ENCODE measurements at regions not wholly inside any gene's neighbourhood (a gene's known extent, or its start where the extent isn't known, plus 50 kb on each side); places are given as distances from the start of the nearest gene placed in this dataset.

DNA sequence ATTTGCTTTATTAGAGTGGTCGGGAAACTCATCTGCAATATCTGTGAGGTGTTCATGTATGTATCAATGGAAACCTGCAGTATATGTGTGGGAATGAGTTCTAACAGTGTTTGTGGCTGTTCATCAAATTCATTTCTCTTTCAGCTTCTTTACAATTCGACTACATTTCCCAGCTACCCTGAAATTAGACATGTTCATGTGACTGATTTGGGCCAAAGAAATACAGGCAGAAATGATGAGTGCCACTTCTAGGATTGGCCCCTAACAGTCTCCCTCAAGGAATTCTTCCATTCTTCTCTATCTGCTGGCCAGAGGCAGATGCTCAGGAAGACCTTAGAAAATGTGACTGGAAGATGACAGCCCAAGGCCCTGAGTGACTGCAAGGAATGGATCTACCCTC lies 114.8 kb upstream of the WAC start:
- TF ChIP-seq, protein P1, sequence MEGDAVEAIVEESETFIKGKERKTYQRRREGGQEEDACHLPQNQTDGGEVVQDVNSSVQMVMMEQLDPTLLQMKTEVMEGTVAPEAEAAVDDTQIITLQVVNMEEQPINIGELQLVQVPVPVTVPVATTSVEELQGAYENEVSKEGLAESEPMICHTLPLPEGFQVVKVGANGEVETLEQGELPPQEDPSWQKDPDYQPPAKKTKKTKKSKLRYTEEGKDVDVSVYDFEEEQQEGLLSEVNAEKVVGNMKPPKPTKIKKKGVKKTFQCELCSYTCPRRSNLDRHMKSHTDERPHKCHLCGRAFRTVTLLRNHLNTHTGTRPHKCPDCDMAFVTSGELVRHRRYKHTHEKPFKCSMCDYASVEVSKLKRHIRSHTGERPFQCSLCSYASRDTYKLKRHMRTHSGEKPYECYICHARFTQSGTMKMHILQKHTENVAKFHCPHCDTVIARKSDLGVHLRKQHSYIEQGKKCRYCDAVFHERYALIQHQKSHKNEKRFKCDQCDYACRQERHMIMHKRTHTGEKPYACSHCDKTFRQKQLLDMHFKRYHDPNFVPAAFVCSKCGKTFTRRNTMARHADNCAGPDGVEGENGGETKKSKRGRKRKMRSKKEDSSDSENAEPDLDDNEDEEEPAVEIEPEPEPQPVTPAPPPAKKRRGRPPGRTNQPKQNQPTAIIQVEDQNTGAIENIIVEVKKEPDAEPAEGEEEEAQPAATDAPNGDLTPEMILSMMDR (IDR thresholded peaks at IDR 0.05) = no peak
- no peak for TF ChIP-seq ZFX (IDR thresholded peaks at IDR 0.05; ENCODE audit: borderline replicate concordance)

Measured in 22Rv1 (cell line).